GM12878 (cell line): ENCODE measurements at regions not wholly inside any gene's neighbourhood (a gene's known extent, or its start where the extent isn't known, plus 50 kb on each side); places are given as distances from the start of the nearest gene placed in this dataset.

Source experiments
- ATAC-seq: fragments of 200-7000 bp; cut with Tn5 transposase; 3 replicates; pipeline ENCODE4 v1.9.1; 2020; ENCODE audit warnings: mild to moderate bottlenecking, moderate library complexity
- BruUV-seq: library from RNA; stranded (reverse); fragments of 400-500 nt; replicated peaks from 2 replicates; lab custom pipeline; 2021; lab: Mats Ljungman, UMichigan
- CTCF ChIA-PET: fragments of 300-600 bp; sonication (Branson Sonifier 250); formaldehyde crosslinking; extraction: SDS; loops from one replicate; lab custom pipeline; 2021; ENCODE audit warnings: inconsistent platforms; lab: Yijun Ruan, JAX
- POLR2A ChIA-PET: fragments of 350-600 bp; formaldehyde crosslinking; extraction: SDS; loops from one replicate; lab custom pipeline; 2021; ENCODE audit warnings: inconsistent platforms; lab: Charles Lee
- RAD21 ChIA-PET: fragments of 300-600 bp; sonication (Branson Sonifier 250); formaldehyde crosslinking; loops from one replicate; lab custom pipeline; 2023; ENCODE audit warnings: antibody characterized with exemption; ENCODE audit not compliant: unreplicated experiment; lab: Charles Lee
- SMC1A ChIA-PET: fragments of 300-600 bp; sonication (Branson Sonifier 250); formaldehyde crosslinking; loops from one replicate; lab custom pipeline; 2023; ENCODE audit not compliant: unreplicated experiment, uncharacterized antibody; lab: Charles Lee
- DNase-seq: peaks from one replicate; pipeline ENCODE4 v3.0.0-alpha.2; 2011; ENCODE audit warnings: low read depth, low spot score
- FAIRE-seq: peaks from 3 replicates; lab custom pipeline; 2011; peaks lifted over from hg19 to GRCh38; lab: Jason Lieb, UNC
- H2AFZ ChIP-seq: 2 replicates; pipeline ENCODE4 v1.6.0; 2011; ENCODE audit warnings: low read depth, low read length, control low read depth; ENCODE audit not compliant: control insufficient read depth
- H3K27ac ChIP-seq: 2 replicates; pipeline ENCODE4 v1.5.1; 2011; ENCODE audit warnings: control low read depth; ENCODE audit not compliant: control insufficient read depth, insufficient read depth
- H3K27me3 ChIP-seq, 2 experiments: replicated peaks in 1 of 2; 2 replicates each; pipeline versions ENCODE4 v1.6.0 to v1.6.1; 2011; ENCODE audit warnings: low read length in 1 of 2; ENCODE audit not compliant: control insufficient read depth in 2 of 2, insufficient read depth in 2 of 2
- H3K36me3 ChIP-seq, 2 experiments: 2 replicates each; pipeline ENCODE4 v1.5.1; 2011; ENCODE audit warnings: low read length in 1 of 2; ENCODE audit not compliant: control insufficient read depth in 2 of 2, insufficient read depth in 2 of 2
- H3K4me1 ChIP-seq: 2 replicates; pipeline ENCODE4 v1.6.1; 2011; ENCODE audit warnings: mild to moderate bottlenecking, low read length, moderate library complexity, mixed read lengths; ENCODE audit not compliant: control insufficient read depth, insufficient read depth
- H3K4me2 ChIP-seq: 2 replicates; pipeline ENCODE4 v1.6.0; 2011; ENCODE audit warnings: control low read depth; ENCODE audit not compliant: control insufficient read depth, insufficient read depth
- H3K4me3 ChIP-seq: fragments of 200-600 bp; sonication (generic); 2 replicates; pipeline ENCODE4 v1.5.1; 2016
- H3K79me2 ChIP-seq: 2 replicates; pipeline ENCODE4 v1.6.0; 2011; ENCODE audit warnings: low read length; ENCODE audit not compliant: control insufficient read depth, insufficient read depth
- H3K9ac ChIP-seq: 2 replicates; pipeline ENCODE4 v1.8.0; 2011; ENCODE audit warnings: low read length, control low read depth, mixed read lengths; ENCODE audit not compliant: control insufficient read depth, insufficient read depth
- H3K9me3 ChIP-seq: replicated peaks from 3 replicates; pipeline ENCODE4 v1.5.1; 2011; ENCODE audit warnings: mild to moderate bottlenecking, low read length; ENCODE audit not compliant: control insufficient read depth, insufficient read depth
- H4K20me1 ChIP-seq: 2 replicates; pipeline ENCODE4 v1.6.0; 2011; ENCODE audit not compliant: control insufficient read depth, insufficient read depth
- ASH2L ChIP-seq: fragments of 300-600, 200-600 bp; sonication (generic); IDR thresholded peaks from 2 replicates; pipeline ENCODE4 v1.6.1; 2017; ENCODE audit warnings: low read depth, mild to moderate bottlenecking, borderline replicate concordance
- ATF7 ChIP-seq: fragments of 450-650 bp; IDR thresholded peaks from 2 replicates; pipeline ENCODE4 v1.6.1; 2016; ENCODE audit warnings: low read depth, mild to moderate bottlenecking
- BACH1 ChIP-seq: fragments of 450-650 bp; IDR thresholded peaks from 2 replicates; pipeline ENCODE4 v1.6.1; 2017; ENCODE audit warnings: mild to moderate bottlenecking, borderline replicate concordance
- CBX5 ChIP-seq: sonication (generic); IDR thresholded peaks from 2 replicates; pipeline ENCODE4 v1.6.1; 2016; ENCODE audit warnings: low read depth, moderate library complexity, mild to moderate bottlenecking, inconsistent platforms
- CEBPB ChIP-seq, 2 experiments: fragments of 150-350 bp in 1 of 2; IDR thresholded peaks; 2 replicates each; pipeline ENCODE4 v1.6.1; 2012 to 2014; ENCODE audit warnings: low read depth in 2 of 2, low read length in 2 of 2, borderline replicate concordance in 1 of 2, inconsistent platforms in 1 of 2
- CHD1 ChIP-seq: IDR thresholded peaks from 2 replicates; pipeline ENCODE4 v1.6.1; 2012; ENCODE audit warnings: low read depth, low read length, improper control_type of control experiment
- CTCF ChIP-seq, 3 experiments: IDR thresholded peaks in 2 of 3; conservative IDR thresholded peaks in 1 of 3; 2 replicates each; pipeline ENCODE4 v1.5.1; 2011; ENCODE audit warnings: low read depth in 3 of 3, low read length in 3 of 3, mild to moderate bottlenecking in 3 of 3, control low read depth in 2 of 3, moderate library complexity in 2 of 3, inconsistent platforms in 1 of 3, mixed read lengths in 1 of 3; ENCODE audit not compliant: control insufficient read depth in 2 of 3, insufficient read depth in 1 of 3; ENCODE audit errors: extremely low read depth in 1 of 3
- RELA ChIP-seq: fragments of 450-650 bp; IDR thresholded peaks from 2 replicates; pipeline ENCODE4 v1.8.0; 2014; ENCODE audit warnings: borderline replicate concordance; ENCODE audit not compliant: partially characterized antibody
- SKIL ChIP-seq: fragments of 450-650 bp; IDR thresholded peaks from 2 replicates; pipeline ENCODE4 v1.6.1; 2017; ENCODE audit warnings: mild to moderate bottlenecking, low read depth, inconsistent platforms; ENCODE audit not compliant: poor library complexity, severe bottlenecking
- ZBTB40 ChIP-seq: fragments of 450-650 bp; IDR thresholded peaks from 2 replicates; pipeline ENCODE4 v1.6.1; 2016; ENCODE audit warnings: mild to moderate bottlenecking, moderate library complexity, borderline replicate concordance
- ZNF207 ChIP-seq: fragments of 450-650 bp; IDR thresholded peaks from 2 replicates; pipeline ENCODE4 v1.6.1; 2014; ENCODE audit warnings: antibody characterized with exemption, mild to moderate bottlenecking, borderline replicate concordance
- ZNF24 ChIP-seq: fragments of 450-650 bp; IDR thresholded peaks from 2 replicates; pipeline ENCODE4 v1.6.1; 2017; ENCODE audit warnings: antibody characterized with exemption, mild to moderate bottlenecking
- WGBS: methylation state at CpG from one replicate; pipeline ENCODE4 v1.1.6; 2016; ENCODE audit warnings: low lambda C conversion rate; ENCODE audit not compliant: insufficient replicate concordance, insufficient coverage; ENCODE audit errors: missing lambda C conversion rate; 5-methylcytosine and 5-hydroxymethylcytosine counted together
- in situ Hi-C: fragments of 300-500 bp; cut with MboI; formaldehyde crosslinking; loops from 9 replicates; pipeline ENCODE4 v1.14.3; 2018; ENCODE audit warnings: mixed read lengths
- intact Hi-C: fragments of 100-400 bp; cut with micrococcal nuclease; formaldehyde crosslinking; loops from one replicate; pipeline ENCODE4 v1.14.2; 2022; ENCODE audit not compliant: unreplicated experiment
- TF ChIP-seq, protein P1 (sequence below): IDR thresholded peaks from 2 replicates; pipeline ENCODE4 v1.6.1; 2011; ENCODE audit warnings: low read depth, mild to moderate bottlenecking, low read length, moderate library complexity, borderline replicate concordance; ENCODE audit errors: extremely low read depth

DNA sequence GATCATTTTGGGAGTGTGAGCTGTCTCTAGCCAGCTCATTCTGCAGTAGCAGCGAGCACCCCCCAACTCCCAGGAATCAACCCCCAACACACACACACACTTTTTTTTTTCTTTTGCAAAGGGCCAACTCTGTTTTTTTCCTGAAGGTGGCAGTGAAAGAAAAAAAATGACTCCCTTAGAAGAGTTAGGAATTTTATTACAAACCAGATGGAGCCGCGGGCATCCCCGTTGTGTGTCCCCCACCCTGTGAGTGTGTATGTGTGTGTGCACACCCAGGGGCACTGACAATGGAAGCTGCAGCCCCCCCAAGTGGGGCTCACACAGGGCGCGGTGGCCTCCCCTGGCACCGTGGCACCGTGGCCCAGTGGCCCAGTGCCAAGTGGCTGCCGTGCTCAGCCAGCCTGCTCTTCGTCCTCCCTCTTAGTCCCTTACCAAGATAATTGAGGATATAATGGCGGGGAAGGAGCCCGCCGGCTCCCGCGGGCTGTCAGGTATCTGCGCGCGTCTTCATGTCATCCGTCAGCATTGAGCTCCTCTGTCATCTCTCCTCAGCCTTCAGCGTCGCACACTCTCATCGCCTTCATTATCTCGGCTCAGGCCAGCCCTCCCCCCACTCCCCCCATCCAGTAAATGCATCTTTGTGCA lies 314.1 kb downstream of the ZNF536 start:
- Histone ChIP-seq H4K20me1 (no peaks in the 10 kb centered on the region), H3K27ac (no peak overlapping the region), H3K4me2 (no peak overlapping the region), H3K4me3 (no peak overlapping the region), H3K4me1 (no peaks in the 10 kb centered on the region)
- RAD21 ChIA-PET = no interaction called here
- intact Hi-C loops = no loop called here
- POLR2A ChIA-PET = no interaction called here
- no peak for TF ChIP-seq ZNF207
- no peak for TF ChIP-seq RELA
- TF ChIP-seq SKIL = no peak
- no peak for TF ChIP-seq BACH1
- no peak for TF ChIP-seq CEBPB (IDR thresholded peaks at IDR 0.05; ENCODE audit: borderline replicate concordance in 1 of 2, low read depth in 2 of 2, low read length in 2 of 2)
- TF ChIP-seq CHD1 = no peak
- TF ChIP-seq ATF7 = no peak
- no peak for TF ChIP-seq CTCF (IDR thresholded peaks at IDR 0.05 in 2 of 3, conservative IDR thresholded peaks at IDR 0.05 in 1 of 3; ENCODE audit: control insufficient read depth in 2 of 3, extremely low read depth in 1 of 3, insufficient read depth in 1 of 3, low read depth in 3 of 3, low read length in 3 of 3)
- TF ChIP-seq, protein P1, sequence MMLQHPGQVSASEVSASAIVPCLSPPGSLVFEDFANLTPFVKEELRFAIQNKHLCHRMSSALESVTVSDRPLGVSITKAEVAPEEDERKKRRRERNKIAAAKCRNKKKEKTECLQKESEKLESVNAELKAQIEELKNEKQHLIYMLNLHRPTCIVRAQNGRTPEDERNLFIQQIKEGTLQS = no peak
- no peak for TF ChIP-seq ZBTB40
- TF ChIP-seq ZNF24 = no peak
- no peak for TF ChIP-seq CBX5
- no peak for TF ChIP-seq ASH2L
- TF ChIP-seq, all 136 proteins: peak for 0
- FAIRE-seq (no peak), ATAC-seq (no peak), DNase-seq (no peak)
- Histone ChIP-seq H3K9me3 (no peaks in the 10 kb centered on the region), H3K27me3 (no peaks in the 10 kb centered on the region), H2AFZ (no peak overlapping the region), H3K79me2 (no peaks in the 10 kb centered on the region), H3K9ac (no peak overlapping the region), H3K36me3 (no peaks in the 10 kb centered on the region)
- BruUV-seq = no TSS peak
- 74% methylated on average over 22 of the region's 23 CpGs for WGBS
- ChIA-PET SMC1A (no interaction called here), CTCF (interaction anchor here (0.9 kb wide), 1 partner anchor 1538 kb away, joined by 3 read pairs; no protein-coding TSS in a partner anchor)
- in situ Hi-C loops = no loop called here
